Body of pancreas (tissue), 4 donors: ENCODE measurements at regions not wholly inside any gene's neighbourhood (a gene's known extent, or its start where the extent isn't known, plus 50 kb on each side); places are given as distances from the start of the nearest gene placed in this dataset.

Experiments used
- ATAC-seq: fragments of 150-250 bp; one replicate; pipeline ENCODE4 v1.9.1; 2016
- DNase-seq, 4 donors: peaks; one replicate each; pipeline ENCODE4 v3.0.0-alpha.2; 2019
- H3K27ac ChIP-seq, 4 donors: fragments of 200-600 bp; sonication (generic); 1 replicate in 3 of 4; 2 replicates in 1 of 4; pipeline versions ENCODE4 v1.5.1 to v1.6.1; 2016 to 2019; ENCODE audit warnings: mild to moderate bottlenecking in 1 of 4, mixed read lengths in 1 of 4, moderate library complexity in 1 of 4
- H3K27me3 ChIP-seq, 2 donors: fragments of 200-600 bp; sonication (generic); one replicate each; pipeline ENCODE4 v1.6.0; 2016; ENCODE audit warnings: mild to moderate bottlenecking in 1 of 2
- H3K36me3 ChIP-seq, 2 donors: fragments of 200-600 bp; sonication (generic); replicated peaks in 1 of 2; 2 replicates each; pipeline ENCODE4 v1.5.1; 2016; ENCODE audit warnings: low read depth in 2 of 2; ENCODE audit not compliant: insufficient read depth in 1 of 2
- H3K4me1 ChIP-seq: fragments of 200-600 bp; sonication (generic); one replicate; pipeline ENCODE4 v1.6.0; 2016
- H3K4me3 ChIP-seq, 2 donors: fragments of 200-600 bp; sonication (generic); 1 replicate in 1 of 2; 2 replicates in 1 of 2; pipeline ENCODE4 v1.5.1; 2016 to 2019
- H3K9me3 ChIP-seq, 3 donors: fragments of 200-600 bp; sonication (generic); 1 replicate in 2 of 3; 2 replicates in 1 of 3; pipeline ENCODE4 v1.5.1; 2016
- CTCF ChIP-seq, 7 experiments: fragments of 450-650 bp in 4 of 7; fragments of 200-600 bp in 3 of 7; sonication (generic) in 3 of 7; IDR thresholded peaks; one replicate each; pipeline ENCODE4 v1.5.1; 2016 to 2019; ENCODE audit warnings: antibody characterized with exemption in 7 of 7
- POLR2A ChIP-seq, 3 donors: fragments of 450-650 bp; IDR thresholded peaks; one replicate each; pipeline ENCODE4 v1.6.1; 2016; ENCODE audit warnings: antibody characterized with exemption in 3 of 3, mild to moderate bottlenecking in 2 of 3
- WGBS, 2 donors: methylation state at CpG; one replicate each; pipeline ENCODE4 v1.1.5; 2017; 5-methylcytosine and 5-hydroxymethylcytosine counted together
- intact Hi-C: fragments of 100-400 bp; cut with DNase I; formaldehyde crosslinking; loops from one replicate; pipeline ENCODE4 v1.15.1; 2023

GRCh38 chr15:97694456-97694855 is 266.0 kb upstream of the ARRDC4 start:
- TF ChIP-seq CTCF (IDR thresholded peaks at IDR 0.05), result no peak
- no peak for TF ChIP-seq POLR2A (IDR thresholded peaks at IDR 0.05)
- ATAC-seq, result no peak
- Histone ChIP-seq H3K9me3 (no peaks in the 10 kb centered on the region), H3K4me3 (no peak overlapping the region), H3K27ac (no peak overlapping the region), H3K36me3 (no peaks in the 10 kb centered on the region), H3K27me3 (no peaks in the 10 kb centered on the region), H3K4me1 (no peaks in the 10 kb centered on the region)
- no peak for DNase-seq
- intact Hi-C loops, result no loop called here
- 93 to 95% methylated on average over 7 of the region's 7 CpGs for WGBS, 2 donors

- Histone ChIP-seq H3K36me3 (no peaks in the 10 kb centered on the region), H3K27me3 (no peaks in the 10 kb centered on the region), H3K4me1 (no peaks in the 10 kb centered on the region), H3K9me3 (no peaks in the 10 kb centered on the region), H3K27ac (no peak overlapping the region), H3K4me3 (no peak overlapping the region)
- no peak for DNase-seq
- intact Hi-C loops, result no loop called here
- no peak for ATAC-seq
- TF ChIP-seq POLR2A (IDR thresholded peaks at IDR 0.05), result no peak
- 78 to 87% methylated on average over 5 of the region's 5 CpGs for WGBS, 2 donors
Observed at GRCh38 chr15:97703400-97703799, 257.1 kb upstream of the ARRDC4 start.

- H3K36me3 ChIP-seq, result no peaks in the 10 kb centered on the region
- TF ChIP-seq POLR2A (IDR thresholded peaks at IDR 0.05) (no peak), CTCF (IDR thresholded peaks at IDR 0.05) (no peak)
- intact Hi-C loops, result no loop called here
- no peak overlapping the region for H3K27ac ChIP-seq
- whole genome bisulfite sequencing, 2 donors, result 63 to 96% methylated on average over 1 of the region's 1 CpG
- H3K9me3 ChIP-seq, result no peaks in the 10 kb centered on the region
- no peaks in the 10 kb centered on the region for H3K27me3 ChIP-seq
- no peaks in the 10 kb centered on the region for H3K4me1 ChIP-seq
- DNase-seq (no peak), ATAC-seq (no peak)
- H3K4me3 ChIP-seq, result no peak overlapping the region
Observed at GRCh38 chr15:97706059-97706458, 254.4 kb upstream of the ARRDC4 start.

- Histone ChIP-seq H3K9me3 (no peaks in the 10 kb centered on the region), H3K36me3 (no peaks in the 10 kb centered on the region), H3K27me3 (no peaks in the 10 kb centered on the region), H3K4me3 (no peak overlapping the region), H3K27ac (no peak overlapping the region), H3K4me1 (no peaks in the 10 kb centered on the region)
- intact Hi-C loops, result no loop called here
- TF ChIP-seq CTCF (IDR thresholded peaks at IDR 0.05), result no peak
- no peak for TF ChIP-seq POLR2A (IDR thresholded peaks at IDR 0.05)
- DNase-seq (no peak), ATAC-seq (no peak)
- 65 to 72% methylated on average over 3 of the region's 3 CpGs for WGBS, 2 donors
Observed at GRCh38 chr15:97708252-97708651, 252.3 kb upstream of the ARRDC4 start.

GRCh38 chr15:97712530-97712929 is 248.0 kb upstream of the ARRDC4 start:
- no peak for TF ChIP-seq CTCF (IDR thresholded peaks at IDR 0.05)
- no peak for TF ChIP-seq POLR2A (IDR thresholded peaks at IDR 0.05)
- Histone ChIP-seq H3K4me1 (no peaks in the 10 kb centered on the region), H3K36me3 (no peaks in the 10 kb centered on the region), H3K4me3 (no peak overlapping the region), H3K9me3 (no peaks in the 10 kb centered on the region), H3K27me3 (no peaks in the 10 kb centered on the region), H3K27ac (no peak overlapping the region)
- DNase-seq (no peak), ATAC-seq (no peak)
- intact Hi-C loops, result no loop called here
- 55% methylated on average over 5 of the region's 5 CpGs for WGBS, 2 donors
